ENCODE measurements at regions not wholly inside any gene's neighbourhood (a gene's known extent, or its start where the extent isn't known, plus 50 kb on each side); places are given as distances from the start of the nearest gene placed in this dataset.

- DNase-seq = no peak
Measured at GRCh38 chr7:31398815-31399214, 58.3 kb upstream of the NEUROD6 start.

GRCh38 chr7:31407178-31407676 lies 66.7 kb upstream of the NEUROD6 start:
- DNase-seq = no peak

- DNase-seq = no peak
Measured at GRCh38 chr7:31408140-31408729, 67.7 kb upstream of the NEUROD6 start.

- DNase-seq = no peak
Measured at GRCh38 chr7:31410265-31410664, 69.7 kb upstream of the NEUROD6 start.

- DNase-seq = no peak
Measured at GRCh38 chr7:31411416-31411815, 70.9 kb upstream of the NEUROD6 start.

- DNase-seq = no peak
Measured at GRCh38 chr7:31413766-31414165, 73.2 kb upstream of the NEUROD6 start.

GRCh38 chr7:31416381-31416870 lies 75.9 kb upstream of the NEUROD6 start:
- DNase-seq = no peak

GRCh38 chr7:31418928-31419327 lies 78.4 kb upstream of the NEUROD6 start:
- DNase-seq = no peak

GRCh38 chr7:31419505-31420055 lies 79.1 kb upstream of the NEUROD6 start:
- no peak for DNase-seq

- DNase-seq = no peak
Measured at GRCh38 chr7:31420948-31421347, 80.4 kb upstream of the NEUROD6 start.

- no peak for DNase-seq
Measured at GRCh38 chr7:31421607-31422006, 81.1 kb upstream of the NEUROD6 start.

GRCh38 chr7:31423994-31424393 lies 83.5 kb upstream of the NEUROD6 start:
- no peak for DNase-seq

- no peak for DNase-seq
Measured at GRCh38 chr7:31432176-31432575, 81.7 kb upstream of the ITPRID1 start.

- DNase-seq = no peak
Measured at GRCh38 chr7:31432836-31433340, 81.0 kb upstream of the ITPRID1 start.

- DNase-seq = no peak
Measured at GRCh38 chr7:31437250-31437865, 76.5 kb upstream of the ITPRID1 start.

GRCh38 chr7:31439165-31439564 lies 74.7 kb upstream of the ITPRID1 start:
- DNase-seq = no peak

- no peak for DNase-seq
Measured at GRCh38 chr7:31440511-31440910, 73.4 kb upstream of the ITPRID1 start.

- no peak for DNase-seq
Measured at GRCh38 chr7:31442626-31443025, 71.3 kb upstream of the ITPRID1 start.

- DNase-seq = peak in 1 of 2 donors; percentile 6
Measured at GRCh38 chr7:31443457-31443856, 70.4 kb upstream of the ITPRID1 start.

GRCh38 chr7:31444196-31444595 lies 69.7 kb upstream of the ITPRID1 start:
- no peak for DNase-seq

- no peak for DNase-seq
Measured at GRCh38 chr7:31445686-31446355, 68.1 kb upstream of the ITPRID1 start.

GRCh38 chr7:31448649-31449048 lies 65.2 kb upstream of the ITPRID1 start:
- DNase-seq = no peak

GRCh38 chr7:31455844-31456243 lies 58.0 kb upstream of the ITPRID1 start:
- DNase-seq = no peak
